B cell (primary cell): ENCODE measurements at regions not wholly inside any gene's neighbourhood (a gene's known extent, or its start where the extent isn't known, plus 50 kb on each side); places are given as distances from the start of the nearest gene placed in this dataset.

Experiments used
- ATAC-seq: fragments of 200-7000 bp; cut with Tn5 transposase; one replicate; pipeline ENCODE4 v1.10.0; 2021; ENCODE audit warnings: low read depth, mild to moderate bottlenecking, moderate number of reproducible peaks, moderate library complexity
- CTCF ChIA-PET: fragments of 350-600 bp; sonication (Branson Sonifier 250); formaldehyde crosslinking; loops from one replicate; lab custom pipeline; 2021; ENCODE audit warnings: antibody characterized with exemption, inconsistent platforms; lab: Charles Lee
- POLR2A ChIA-PET: fragments of 350-600 bp; sonication (Branson Sonifier 250); formaldehyde crosslinking; loops from one replicate; lab custom pipeline; 2021; ENCODE audit warnings: antibody characterized with exemption; lab: Charles Lee
- DNase-seq: peaks from one replicate; pipeline ENCODE4 v3.0.0; 2013
- H2AFZ ChIP-seq: 2 replicates; pipeline ENCODE4 v1.6.1; 2012; ENCODE audit warnings: mild to moderate bottlenecking, low read depth, low read length; ENCODE audit not compliant: insufficient read depth, poor library complexity, severe bottlenecking
- H3K27ac ChIP-seq, 2 donors: 1 replicate in 1 of 2; 2 replicates in 1 of 2; pipeline ENCODE4 v1.5.1; 2012 to 2013; ENCODE audit warnings: low read length in 2 of 2, mild to moderate bottlenecking in 2 of 2, moderate library complexity in 1 of 2
- H3K27me3 ChIP-seq, 4 experiments: fragments of 200-600 bp in 1 of 4; sonication (generic) in 1 of 4; replicated peaks in 1 of 4; 1 replicate in 2 of 4; 2 replicates in 2 of 4; pipeline versions ENCODE4 v1.6.1 to v1.7.0; 2013 to 2016; ENCODE audit warnings: low read length in 3 of 4, mild to moderate bottlenecking in 2 of 4, mixed read lengths in 1 of 4, moderate library complexity in 1 of 4; ENCODE audit not compliant: insufficient read depth in 4 of 4, control insufficient read depth in 3 of 4; ENCODE audit errors: control extremely low read depth in 1 of 4
- H3K36me3 ChIP-seq, 2 experiments: replicated peaks in 1 of 2; 1 replicate in 1 of 2; 2 replicates in 1 of 2; pipeline versions ENCODE4 v1.6.1 to v1.7.1; 2013; ENCODE audit warnings: low read length in 1 of 2; ENCODE audit not compliant: insufficient read depth in 2 of 2, control insufficient read depth in 1 of 2; ENCODE audit errors: control extremely low read depth in 1 of 2, extremely low read depth in 1 of 2
- H3K4me1 ChIP-seq, 2 donors: fragments of 200-600 bp in 1 of 2; sonication (generic) in 1 of 2; 1 replicate in 1 of 2; 2 replicates in 1 of 2; pipeline versions ENCODE4 v1.5.1 to v1.6.1; 2013 to 2017; ENCODE audit warnings: low read length in 2 of 2; ENCODE audit not compliant: control insufficient read depth in 2 of 2, insufficient read depth in 2 of 2
- H3K4me2 ChIP-seq: replicated peaks from 2 replicates; pipeline ENCODE3; 2012; ENCODE audit warnings: mild to moderate bottlenecking, low read depth, low read length; ENCODE audit not compliant: poor library complexity, severe bottlenecking
- H3K4me3 ChIP-seq, 5 experiments: fragments of 200-600 bp in 1 of 5; sonication (generic) in 1 of 5; 1 replicate in 3 of 5; 2 replicates in 2 of 5; pipeline versions ENCODE4 v1.5.1 to v1.7.0; 2011 to 2016; ENCODE audit warnings: low read length in 4 of 5, mild to moderate bottlenecking in 4 of 5, low read depth in 2 of 5, control low read depth in 1 of 5, moderate library complexity in 1 of 5; ENCODE audit not compliant: insufficient read depth in 1 of 5; ENCODE audit errors: control extremely low read depth in 1 of 5, extremely low read depth in 1 of 5
- H3K79me2 ChIP-seq: fragments of 200-600 bp; sonication (generic); one replicate; pipeline ENCODE4 v1.6.0; 2016; ENCODE audit warnings: low read length; ENCODE audit not compliant: control insufficient read depth, insufficient read depth
- H3K9ac ChIP-seq: fragments of 200-600 bp; sonication (generic); 2 replicates; pipeline ENCODE4 v1.6.1; 2017; ENCODE audit warnings: mild to moderate bottlenecking, low read length, moderate library complexity
- H3K9me3 ChIP-seq, 3 donors: one replicate each; pipeline versions ENCODE4 v1.6.1 to v1.7.1; 2013; ENCODE audit warnings: low read length in 2 of 3; ENCODE audit not compliant: control insufficient read depth in 2 of 3, insufficient read depth in 1 of 3; ENCODE audit errors: control extremely low read depth in 1 of 3
- H4K20me1 ChIP-seq: 2 replicates; pipeline ENCODE4 v1.6.0; 2012; ENCODE audit warnings: mild to moderate bottlenecking, low read length; ENCODE audit not compliant: insufficient read depth, control insufficient read depth, poor library complexity, severe bottlenecking
- H3K27ac Mint-ChIP-seq: one replicate; pipeline ENCODE4 v1.8.0; 2021; ENCODE audit warnings: mixed read lengths
- H3K27me3 Mint-ChIP-seq: one replicate; pipeline ENCODE4 v1.8.0; 2021; ENCODE audit warnings: mixed read lengths
- H3K4me1 Mint-ChIP-seq: one replicate; pipeline ENCODE4 v1.8.0; 2021; ENCODE audit warnings: mixed read lengths
- H3K4me3 Mint-ChIP-seq: one replicate; pipeline ENCODE4 v1.8.0; 2021; ENCODE audit warnings: mixed read lengths
- H3K9me3 Mint-ChIP-seq: one replicate; pipeline ENCODE4 v1.8.0; 2022; ENCODE audit warnings: mixed read lengths; ENCODE audit not compliant: insufficient read depth
- CTCF ChIP-seq: fragments of 200-600 bp; IDR thresholded peaks from one replicate; pipeline ENCODE4 v1.8.0; 2022; ENCODE audit warnings: antibody characterized with exemption, mild to moderate bottlenecking
- EZH2 ChIP-seq: IDR thresholded peaks from 2 replicates; pipeline ENCODE4 v1.6.1; 2012; ENCODE audit warnings: borderline replicate concordance, low read depth, mild to moderate bottlenecking, moderate library complexity, low read length; ENCODE audit not compliant: insufficient read depth, poor library complexity, severe bottlenecking
- WGBS: methylation state at CpG from one replicate; pipeline ENCODE4 v1.1.5; 2013; ENCODE audit warnings: missing lambda C conversion rate; ENCODE audit not compliant: insufficient coverage; 5-methylcytosine and 5-hydroxymethylcytosine counted together
- intact Hi-C: fragments of 100-400 bp; cut with micrococcal nuclease; formaldehyde crosslinking; loops from one replicate; pipeline ENCODE4 v1.10.0; 2022

GRCh38 chr5:137563301-137563645 lies 64.1 kb upstream of the SPOCK1 start:
- Histone ChIP-seq H3K4me1 (no peaks in the 10 kb centered on the region), H3K79me2 (no peaks in the 10 kb centered on the region), H3K4me3 (no peak overlapping the region), H3K27ac (no peak overlapping the region), H4K20me1 (no peaks in the 10 kb centered on the region), H3K36me3 (no peaks in the 10 kb centered on the region), H3K27me3 (peaks cover 0 to 9% (median 0%) of the 10 kb centered on the region in 4 experiments), H3K4me2 (no peak overlapping the region), H2AFZ (no peak overlapping the region), H3K9ac (no peak overlapping the region), H3K9me3 (no peaks in the 10 kb centered on the region)
- no peak for DNase-seq
- no peak for TF ChIP-seq EZH2
- no peak for TF ChIP-seq CTCF
- no peak for ATAC-seq
- peaks cover 35% of the 10 kb centered on the region for H3K27me3 Mint-ChIP-seq
- no peak overlapping the region for H3K27ac Mint-ChIP-seq
- CTCF ChIA-PET: no interaction called here
- intact Hi-C loops: no loop called here
- H3K4me1 Mint-ChIP-seq: no peaks in the 10 kb centered on the region
- no peak overlapping the region for H3K4me3 Mint-ChIP-seq
- 100% methylated on average over 1 of the region's 2 CpGs for WGBS
- no peaks in the 10 kb centered on the region for H3K9me3 Mint-ChIP-seq
- POLR2A ChIA-PET: no interaction called here

- H3K27ac Mint-ChIP-seq: no peak overlapping the region
- CTCF ChIA-PET: no interaction called here
Measured at GRCh38 chr5:137561608-137562007, 62.5 kb upstream of the SPOCK1 start.

More at GRCh38 chr5:137561608-137562007, 62.5 kb upstream of the SPOCK1 start:
- peaks cover 33% of the 10 kb centered on the region for H3K27me3 Mint-ChIP-seq
- POLR2A ChIA-PET: no interaction called here
- Histone ChIP-seq H3K79me2 (no peaks in the 10 kb centered on the region), H4K20me1 (no peaks in the 10 kb centered on the region), H3K9ac (no peak overlapping the region), H3K9me3 (no peaks in the 10 kb centered on the region), H3K4me2 (no peak overlapping the region), H3K4me3 (no peak overlapping the region), H3K27me3 (peaks cover 0 to 9% (median 0%) of the 10 kb centered on the region in 4 experiments), H3K27ac (no peak overlapping the region), H3K4me1 (no peaks in the 10 kb centered on the region), H2AFZ (no peak overlapping the region), H3K36me3 (no peaks in the 10 kb centered on the region)
- intact Hi-C loops: no loop called here
- TF ChIP-seq CTCF: no peak
- no peak for TF ChIP-seq EZH2
- H3K4me1 Mint-ChIP-seq: no peaks in the 10 kb centered on the region
- H3K4me3 Mint-ChIP-seq: no peak overlapping the region
- ATAC-seq: no peak
- no peaks in the 10 kb centered on the region for H3K9me3 Mint-ChIP-seq
- DNase-seq: no peak
